ENCODE measurements at regions not wholly inside any gene's neighbourhood (a gene's known extent, or its start where the extent isn't known, plus 50 kb on each side); places are given as distances from the start of the nearest gene placed in this dataset.

DNA sequence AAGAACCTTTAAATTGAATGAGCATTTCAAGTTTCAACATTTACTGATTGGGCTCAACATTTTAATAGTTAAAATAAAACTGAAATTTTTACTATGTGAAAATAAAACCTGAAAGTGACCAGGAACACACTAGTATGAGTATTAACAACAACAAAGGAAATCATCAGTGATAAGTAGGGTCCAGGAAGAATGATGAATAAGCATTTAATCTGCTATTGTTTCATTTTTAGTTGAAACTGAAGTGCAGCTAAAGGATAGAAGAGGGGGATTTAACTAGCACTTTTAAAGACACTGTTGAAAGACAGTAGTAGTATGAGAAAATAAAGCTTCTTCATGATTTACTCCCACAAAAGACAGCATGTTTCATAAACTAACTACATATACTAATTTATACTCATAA lies 250.9 kb upstream of the IPO5 start:
- no peak overlapping the region for H3K4me3 ChIP-seq (ENCODE audit: low read depth, low read length)
- no peak for DNase-seq (ENCODE audit: low read depth)
- TF ChIP-seq, protein P1, sequence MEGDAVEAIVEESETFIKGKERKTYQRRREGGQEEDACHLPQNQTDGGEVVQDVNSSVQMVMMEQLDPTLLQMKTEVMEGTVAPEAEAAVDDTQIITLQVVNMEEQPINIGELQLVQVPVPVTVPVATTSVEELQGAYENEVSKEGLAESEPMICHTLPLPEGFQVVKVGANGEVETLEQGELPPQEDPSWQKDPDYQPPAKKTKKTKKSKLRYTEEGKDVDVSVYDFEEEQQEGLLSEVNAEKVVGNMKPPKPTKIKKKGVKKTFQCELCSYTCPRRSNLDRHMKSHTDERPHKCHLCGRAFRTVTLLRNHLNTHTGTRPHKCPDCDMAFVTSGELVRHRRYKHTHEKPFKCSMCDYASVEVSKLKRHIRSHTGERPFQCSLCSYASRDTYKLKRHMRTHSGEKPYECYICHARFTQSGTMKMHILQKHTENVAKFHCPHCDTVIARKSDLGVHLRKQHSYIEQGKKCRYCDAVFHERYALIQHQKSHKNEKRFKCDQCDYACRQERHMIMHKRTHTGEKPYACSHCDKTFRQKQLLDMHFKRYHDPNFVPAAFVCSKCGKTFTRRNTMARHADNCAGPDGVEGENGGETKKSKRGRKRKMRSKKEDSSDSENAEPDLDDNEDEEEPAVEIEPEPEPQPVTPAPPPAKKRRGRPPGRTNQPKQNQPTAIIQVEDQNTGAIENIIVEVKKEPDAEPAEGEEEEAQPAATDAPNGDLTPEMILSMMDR (IDR thresholded peaks at IDR 0.05; ENCODE audit: insufficient read depth, low read depth, low read length, missing control alignments), result no peak

DNA sequence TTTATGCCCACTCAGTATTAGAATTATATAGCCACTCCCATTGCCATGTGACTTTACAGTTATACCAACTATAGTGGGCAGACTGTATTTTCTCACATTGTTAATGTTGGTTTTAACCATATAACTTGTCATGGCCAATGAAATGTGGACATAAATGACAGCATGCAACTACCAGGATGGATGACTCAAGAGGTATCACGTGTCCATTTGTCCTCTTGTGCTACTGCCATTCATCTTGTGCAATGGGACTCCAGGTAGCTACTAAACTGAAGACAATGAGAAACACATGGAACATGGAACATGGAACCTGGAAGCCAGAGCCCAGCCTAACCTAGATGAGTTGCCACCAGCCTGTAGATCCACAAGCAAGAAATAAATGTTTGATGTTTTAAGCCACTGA lies 242.7 kb upstream of the IPO5 start:
- TF ChIP-seq, protein P1 (IDR thresholded peaks at IDR 0.05; ENCODE audit: insufficient read depth, low read depth, low read length, missing control alignments), result no peak
- H3K4me3 ChIP-seq (ENCODE audit: low read depth, low read length), result no peak overlapping the region
- no peak for DNase-seq (ENCODE audit: low read depth)

DNA sequence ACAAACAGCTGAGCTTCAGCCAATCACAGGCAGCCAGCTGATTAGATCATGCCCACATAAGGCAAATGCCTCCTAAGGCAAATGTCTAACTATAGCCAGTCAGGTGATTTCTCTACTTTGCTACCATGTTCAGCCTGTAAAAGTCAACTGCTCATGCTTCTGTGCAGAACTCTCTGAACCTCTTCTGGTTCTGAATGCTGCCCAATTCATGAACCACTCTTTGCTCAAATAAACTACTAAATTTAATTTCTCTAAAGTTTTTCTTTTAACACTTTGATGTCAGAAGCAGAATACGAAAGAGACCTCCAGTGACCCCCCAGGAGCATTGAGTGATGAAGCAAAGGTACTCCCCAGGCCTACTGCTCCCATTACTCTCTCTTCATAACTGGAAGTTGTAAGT lies 240.7 kb upstream of the IPO5 start:
- no peak for DNase-seq (ENCODE audit: low read depth)
- TF ChIP-seq, protein P1 (IDR thresholded peaks at IDR 0.05; ENCODE audit: insufficient read depth, low read depth, low read length, missing control alignments), result no peak
- no peak overlapping the region for H3K4me3 ChIP-seq (ENCODE audit: low read depth, low read length)

DNA sequence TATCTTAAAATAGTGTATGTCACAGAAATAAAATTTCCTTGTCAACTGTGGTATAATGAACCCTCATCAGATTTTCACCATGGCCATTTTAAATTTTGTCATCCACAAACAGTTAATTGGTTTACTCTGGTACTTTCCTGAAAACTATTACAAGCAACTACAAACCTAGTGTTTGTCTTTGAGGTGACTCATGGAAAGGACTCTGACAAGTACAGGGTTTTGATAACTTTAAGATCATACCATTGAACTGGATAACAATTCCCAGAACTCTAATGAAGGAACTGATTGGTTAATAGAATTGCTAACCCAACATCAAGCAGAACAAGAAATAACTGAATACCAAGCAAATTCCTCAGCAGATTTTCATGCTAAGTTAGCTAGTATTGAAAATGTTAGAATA lies 237.7 kb upstream of the IPO5 start:
- TF ChIP-seq, protein P1 (IDR thresholded peaks at IDR 0.05; ENCODE audit: insufficient read depth, low read depth, low read length, missing control alignments), result no peak
- DNase-seq (ENCODE audit: low read depth), result no peak
- H3K4me3 ChIP-seq (ENCODE audit: low read depth, low read length), result no peak overlapping the region

DNA sequence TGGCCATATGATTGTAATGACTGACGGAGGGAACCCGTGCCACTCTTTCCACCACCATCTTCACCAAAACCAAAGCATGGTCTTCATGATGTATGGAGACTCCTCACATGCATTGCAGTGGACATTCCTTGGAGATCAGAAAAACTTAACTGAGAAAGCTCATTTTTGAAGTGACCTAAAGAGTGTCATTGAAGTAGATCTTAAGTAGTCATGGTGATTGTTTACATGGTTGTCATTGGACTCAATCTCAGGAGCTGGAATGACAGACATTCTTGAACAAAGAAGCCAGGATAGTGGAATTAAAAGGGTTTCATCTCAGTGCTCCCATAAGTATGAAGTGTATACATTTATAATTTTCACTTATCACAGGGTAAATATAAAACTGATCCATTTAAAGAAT lies 236.7 kb upstream of the IPO5 start:
- TF ChIP-seq, protein P1 (IDR thresholded peaks at IDR 0.05; ENCODE audit: insufficient read depth, low read depth, low read length, missing control alignments), result no peak
- DNase-seq (ENCODE audit: low read depth), result no peak
- H3K4me3 ChIP-seq (ENCODE audit: low read depth, low read length), result no peak overlapping the region

DNA sequence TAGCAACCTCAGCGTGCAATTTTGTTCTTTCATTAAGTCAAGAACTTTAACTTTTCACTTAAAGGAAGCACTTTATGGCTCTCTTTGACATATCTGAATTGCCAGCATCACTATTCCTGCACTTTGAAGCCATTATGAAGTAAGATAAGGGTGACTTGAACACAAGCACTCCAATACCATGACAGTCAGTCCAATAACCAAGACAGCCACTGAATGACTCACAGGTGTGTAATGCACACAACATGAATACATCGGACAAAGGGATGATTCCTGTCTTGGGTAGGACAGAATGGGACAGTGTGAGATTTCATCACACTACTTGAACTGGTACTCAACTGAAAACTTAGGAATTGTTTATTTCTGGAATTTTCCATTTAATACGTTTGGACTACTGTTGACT lies 233.7 kb upstream of the IPO5 start:
- H3K4me3 ChIP-seq (ENCODE audit: low read depth, low read length), result no peak overlapping the region
- no peak for DNase-seq (ENCODE audit: low read depth)
- TF ChIP-seq, protein P1 (IDR thresholded peaks at IDR 0.05; ENCODE audit: insufficient read depth, low read depth, low read length, missing control alignments), result no peak

DNA sequence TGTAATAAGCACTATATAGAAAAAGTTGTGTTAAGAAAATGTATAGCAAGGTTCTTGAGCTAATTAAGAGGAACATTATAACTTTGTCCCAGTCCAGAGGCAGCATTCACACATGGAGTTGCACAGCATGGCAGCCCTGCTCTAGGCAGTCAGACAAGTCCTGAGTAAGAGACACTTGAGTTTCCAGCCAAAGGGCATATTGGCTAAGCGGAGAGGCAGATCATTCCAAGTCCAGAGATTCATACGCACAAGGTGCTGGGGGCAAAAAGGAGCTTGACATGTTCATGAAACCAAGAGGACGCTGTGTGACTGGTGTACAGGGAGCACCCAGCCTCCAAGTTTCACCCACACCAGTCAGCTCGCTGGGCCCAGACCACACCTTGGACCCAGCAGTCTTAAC lies 232.6 kb upstream of the IPO5 start:
- DNase-seq (ENCODE audit: low read depth), result no peak
- H3K4me3 ChIP-seq (ENCODE audit: low read depth, low read length), result no peak overlapping the region
- TF ChIP-seq, protein P1 (IDR thresholded peaks at IDR 0.05; ENCODE audit: insufficient read depth, low read depth, low read length, missing control alignments), result no peak
